Right lung (tissue), 2 donors: ENCODE measurements at regions not wholly inside any gene's neighbourhood (a gene's known extent, or its start where the extent isn't known, plus 50 kb on each side); places are given as distances from the start of the nearest gene placed in this dataset.
"Not testable (repeated sequence)": the region's sequence is repeated elsewhere in the genome, so short reads cannot be mapped to it uniquely, and the experiment has no call there.

Source experiments
- DNase-seq, 2 donors: peaks; one replicate each; pipeline ENCODE4 v3.0.0-alpha.2; 2013

- no peak for DNase-seq
Measured at GRCh38 chr20:12072221-12072953, 154.7 kb downstream of the BTBD3 start.

GRCh38 chr20:12072954-12073264 lies 155.2 kb downstream of the BTBD3 start:
- DNase-seq: no peak

- DNase-seq: no peak
Measured at GRCh38 chr20:12074111-12074655, 156.5 kb downstream of the BTBD3 start.

GRCh38 chr20:12076200-12076599 lies 158.5 kb downstream of the BTBD3 start:
- no peak for DNase-seq

- DNase-seq: no peak
Measured at GRCh38 chr20:12077875-12078274, 160.2 kb downstream of the BTBD3 start.

- DNase-seq: no peak
Measured at GRCh38 chr20:12079490-12079889, 161.8 kb downstream of the BTBD3 start.

- DNase-seq: no peak
Measured at GRCh38 chr20:12083269-12083668, 165.6 kb downstream of the BTBD3 start.

- DNase-seq: no peak
Measured at GRCh38 chr20:12084482-12084881, 166.8 kb downstream of the BTBD3 start.

GRCh38 chr20:12086359-12086758 lies 168.7 kb downstream of the BTBD3 start:
- DNase-seq: no peak

- DNase-seq: no peak
Measured at GRCh38 chr20:12090920-12091319, 173.2 kb downstream of the BTBD3 start.

- DNase-seq: no peak
Measured at GRCh38 chr20:12093057-12093796, 175.5 kb downstream of the BTBD3 start.

- DNase-seq: not testable (repeated sequence)
Measured at GRCh38 chr20:12093797-12094190, 176.1 kb downstream of the BTBD3 start.

- DNase-seq: no peak
Measured at GRCh38 chr20:12095180-12095920, 177.7 kb downstream of the BTBD3 start.

- DNase-seq: no peak
Measured at GRCh38 chr20:12098421-12098820, 180.7 kb downstream of the BTBD3 start.

- peak in 1 of 2 donors; percentile 1 for DNase-seq
Measured at GRCh38 chr20:12108846-12109245, 191.2 kb downstream of the BTBD3 start.

- DNase-seq: no peak
Measured at GRCh38 chr20:12110274-12110673, 192.6 kb downstream of the BTBD3 start.

- no peak for DNase-seq
Measured at GRCh38 chr20:12110711-12111110, 193.0 kb downstream of the BTBD3 start.

GRCh38 chr20:12111431-12112088 lies 193.9 kb downstream of the BTBD3 start:
- DNase-seq: no peak

GRCh38 chr20:12112089-12112474 lies 194.4 kb downstream of the BTBD3 start:
- no peak for DNase-seq

GRCh38 chr20:12112665-12113064 lies 195.0 kb downstream of the BTBD3 start:
- DNase-seq: no peak

GRCh38 chr20:12113075-12113467 lies 195.4 kb downstream of the BTBD3 start:
- DNase-seq: no peak
